ENCODE measurements at regions not wholly inside any gene's neighbourhood (a gene's known extent, or its start where the extent isn't known, plus 50 kb on each side); places are given as distances from the start of the nearest gene placed in this dataset.

- no peak for TF ChIP-seq ZNF462 (CRISPR knock-in tag; IDR thresholded peaks at IDR 0.05)
- no peak for TF ChIP-seq NANOG (IDR thresholded peaks at IDR 0.05; ENCODE audit: borderline replicate concordance)
- no peak for TF ChIP-seq REST (IDR thresholded peaks at IDR 0.05; ENCODE audit: unreplicated experiment)
- no peak for TF ChIP-seq ZNF331 (CRISPR knock-in tag; IDR thresholded peaks at IDR 0.05; ENCODE audit: low read depth)
- TF ChIP-seq CREB1 (CRISPR knock-in tag; IDR thresholded peaks at IDR 0.05; ENCODE audit: low read depth): no peak
Observed at GRCh38 chr15:81530271-81530691, 156.3 kb upstream of the TMC3 start (continued).

GRCh38 chr15:81529481-81529880 is 155.5 kb upstream of the TMC3 start:
- Histone ChIP-seq H3K4me1 (ENCODE audit: insufficient read depth) (peaks cover 32% of the 10 kb centered on the region), H3K4me3 (no peak overlapping the region), H3F3A (replicated peaks; ENCODE audit: low read depth) (no peaks in the 10 kb centered on the region), H4K20me1 (replicated peaks; ENCODE audit: insufficient read depth) (no peaks in the 10 kb centered on the region), H3K79me2 (replicated peaks; ENCODE audit: insufficient read depth) (no peaks in the 10 kb centered on the region), H2AFZ (no peak overlapping the region), H3K27me3 (ENCODE audit: insufficient read depth) (no peaks in the 10 kb centered on the region), H3K4me2 (no peak overlapping the region; the same call in 1 of the 2 replicates), H3K9me2 (ENCODE audit: insufficient read depth) (no peaks in the 10 kb centered on the region), H3K27ac (ENCODE audit: low read depth) (no peak overlapping the region), H3K36me3 (ENCODE audit: insufficient read depth) (no peaks in the 10 kb centered on the region)
- Mint-ChIP-seq H3K36me3 (ENCODE audit: low read depth) (no peaks in the 10 kb centered on the region; the same call in 2 of the 3 replicates), H3K4me1 (peaks cover 34% of the 10 kb centered on the region), H3K4me3 (no peak overlapping the region), H3K27me3 (ENCODE audit: insufficient read depth, low read depth, poor library complexity) (peaks cover 2% of the 10 kb centered on the region), H3K9me3 (no peaks in the 10 kb centered on the region), H3K27ac (no peak overlapping the region)
- ATAC-seq (no peak), DNase-seq (ENCODE audit: low spot score) (no peak)
- TF ChIP-seq NANOG (IDR thresholded peaks at IDR 0.05; ENCODE audit: borderline replicate concordance) (no peak), CREB1 (CRISPR knock-in tag; IDR thresholded peaks at IDR 0.05; ENCODE audit: low read depth) (no peak), EZH2phosphoT487 (IDR thresholded peaks at IDR 0.05; ENCODE audit: unreplicated experiment) (no peak), STAT1 (IDR thresholded peaks at IDR 0.05; ENCODE audit: unreplicated experiment) (no peak), ETS1 (IDR thresholded peaks at IDR 0.05) (no peak), REST (IDR thresholded peaks at IDR 0.05; ENCODE audit: unreplicated experiment) (no peak), JUNB (IDR thresholded peaks at IDR 0.05; ENCODE audit: unreplicated experiment) (no peak), ZNF331 (CRISPR knock-in tag; IDR thresholded peaks at IDR 0.05; ENCODE audit: low read depth) (no peak), EZH2 (IDR thresholded peaks at IDR 0.05; ENCODE audit: low read depth, unreplicated experiment) (no peak)

Data from GM23338 (cell line).